ENCODE measurements at regions not wholly inside any gene's neighbourhood (a gene's known extent, or its start where the extent isn't known, plus 50 kb on each side); places are given as distances from the start of the nearest gene placed in this dataset.

- Histone ChIP-seq H3K9me3 (ENCODE audit: insufficient read depth, low read depth, low read length) (no peaks in the 10 kb centered on the region), H3K79me2 (ENCODE audit: insufficient read depth, low read length) (no peaks in the 10 kb centered on the region), H3K36me3 (ENCODE audit: insufficient read depth, low read length) (no peaks in the 10 kb centered on the region), H3K9ac (ENCODE audit: low read length) (no peak overlapping the region), H4K20me1 (ENCODE audit: insufficient read depth, low read length) (no peaks in the 10 kb centered on the region), H2AFZ (ENCODE audit: low read depth, low read length) (no peak overlapping the region), H3K27ac (ENCODE audit: low read depth, low read length) (no peak overlapping the region), H3K4me3 (ENCODE audit: insufficient read depth, low read depth, low read length) (no peak overlapping the region), H3K27me3 (ENCODE audit: insufficient read depth, low read length) (no peaks in the 10 kb centered on the region), H3K4me1 (ENCODE audit: insufficient read depth, low read length) (no peaks in the 10 kb centered on the region), H3K4me2 (ENCODE audit: low read length) (no peak overlapping the region)
- Mint-ChIP-seq H3K4me1 (ENCODE audit: low read depth, unreplicated experiment) (no peaks in the 10 kb centered on the region), H3K36me3 (ENCODE audit: low read depth, unreplicated experiment) (no peaks in the 10 kb centered on the region), H3K9me3 (ENCODE audit: unreplicated experiment) (no peaks in the 10 kb centered on the region), H3K27me3 (ENCODE audit: low read depth, unreplicated experiment) (no peaks in the 10 kb centered on the region), H3K4me3 (ENCODE audit: unreplicated experiment) (no peak overlapping the region), H3K27ac (ENCODE audit: unreplicated experiment) (no peak overlapping the region)
- DNase-seq (ENCODE audit: low read depth) (no peak), FAIRE-seq (no peak)
- no peak for TF ChIP-seq CTCF (IDR thresholded peaks at IDR 0.05; ENCODE audit: insufficient read depth, low read depth, low read length)
- no peak for TF ChIP-seq EZH2 (IDR thresholded peaks at IDR 0.05; ENCODE audit: insufficient read depth, low read length)
Measured at GRCh38 chr13:85557691-85558467, 241.3 kb downstream of the SLITRK6 start.

GRCh38 chr13:85551012-85551411 lies 248.2 kb downstream of the SLITRK6 start:
- FAIRE-seq, result no peak

More at GRCh38 chr13:85551012-85551411, 248.2 kb downstream of the SLITRK6 start:
- H3K9me3 ChIP-seq (ENCODE audit: insufficient read depth, low read depth, low read length), result no peaks in the 10 kb centered on the region
- no peak overlapping the region for H3K9ac ChIP-seq (ENCODE audit: low read length)
- H3K27ac Mint-ChIP-seq (ENCODE audit: unreplicated experiment), result no peak overlapping the region
- H3K4me2 ChIP-seq (ENCODE audit: low read length), result no peak overlapping the region
- H3K36me3 ChIP-seq (ENCODE audit: insufficient read depth, low read length), result no peaks in the 10 kb centered on the region
- H3K27ac ChIP-seq (ENCODE audit: low read depth, low read length), result no peak overlapping the region
- H3K27me3 Mint-ChIP-seq (ENCODE audit: low read depth, unreplicated experiment), result no peaks in the 10 kb centered on the region
- no peak overlapping the region for H3K4me3 Mint-ChIP-seq (ENCODE audit: unreplicated experiment)
- no peak for DNase-seq (ENCODE audit: low read depth)
- H3K79me2 ChIP-seq (ENCODE audit: insufficient read depth, low read length), result no peaks in the 10 kb centered on the region
- no peaks in the 10 kb centered on the region for H3K27me3 ChIP-seq (ENCODE audit: insufficient read depth, low read length)
- peaks cover 5% of the 10 kb centered on the region for H3K9me3 Mint-ChIP-seq (ENCODE audit: unreplicated experiment)
- no peaks in the 10 kb centered on the region for H3K36me3 Mint-ChIP-seq (ENCODE audit: low read depth, unreplicated experiment)
- H3K4me1 ChIP-seq (ENCODE audit: insufficient read depth, low read length), result no peaks in the 10 kb centered on the region
- TF ChIP-seq CTCF (IDR thresholded peaks at IDR 0.05; ENCODE audit: insufficient read depth, low read depth, low read length) (no peak), EZH2 (IDR thresholded peaks at IDR 0.05; ENCODE audit: insufficient read depth, low read length) (no peak)
- H4K20me1 ChIP-seq (ENCODE audit: insufficient read depth, low read length), result no peaks in the 10 kb centered on the region
- no peak overlapping the region for H3K4me3 ChIP-seq (ENCODE audit: insufficient read depth, low read depth, low read length)
- no peaks in the 10 kb centered on the region for H3K4me1 Mint-ChIP-seq (ENCODE audit: low read depth, unreplicated experiment)
- H2AFZ ChIP-seq (ENCODE audit: low read depth, low read length), result no peak overlapping the region

Measured in astrocyte (in vitro differentiated cells and primary cell).